NCI-H2171 (cell line): ENCODE measurements at regions not wholly inside any gene's neighbourhood (a gene's known extent, or its start where the extent isn't known, plus 50 kb on each side); places are given as distances from the start of the nearest gene placed in this dataset.
"Not testable (repeated sequence)": the region's sequence is repeated elsewhere in the genome, so short reads cannot be mapped to it uniquely, and the experiment has no call there.

Experiments used
- DNase-seq: peaks from one replicate; lab custom pipeline; 2025; lab: John Stamatoyannopoulos, UW

DNA sequence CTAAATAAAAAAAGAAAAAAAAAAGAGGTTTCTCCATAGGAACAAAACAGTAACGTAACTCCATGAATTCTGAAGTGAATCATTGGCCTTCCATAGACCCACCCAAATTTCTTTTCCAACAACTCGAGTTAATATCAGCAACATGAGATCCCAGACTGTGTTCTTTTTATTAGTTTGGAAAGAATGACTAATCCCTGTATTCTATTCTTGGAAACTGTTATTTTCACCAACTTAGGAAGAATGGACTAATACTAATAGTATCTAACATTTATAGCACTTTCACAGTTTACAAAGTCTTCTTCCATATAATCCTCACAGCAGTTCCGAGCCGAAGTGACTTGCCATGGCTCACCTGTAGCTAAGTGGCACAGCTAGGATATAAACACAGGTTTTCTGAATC is 72.7 kb upstream of the SLC4A7 start:
- DNase-seq = no peak

DNA sequence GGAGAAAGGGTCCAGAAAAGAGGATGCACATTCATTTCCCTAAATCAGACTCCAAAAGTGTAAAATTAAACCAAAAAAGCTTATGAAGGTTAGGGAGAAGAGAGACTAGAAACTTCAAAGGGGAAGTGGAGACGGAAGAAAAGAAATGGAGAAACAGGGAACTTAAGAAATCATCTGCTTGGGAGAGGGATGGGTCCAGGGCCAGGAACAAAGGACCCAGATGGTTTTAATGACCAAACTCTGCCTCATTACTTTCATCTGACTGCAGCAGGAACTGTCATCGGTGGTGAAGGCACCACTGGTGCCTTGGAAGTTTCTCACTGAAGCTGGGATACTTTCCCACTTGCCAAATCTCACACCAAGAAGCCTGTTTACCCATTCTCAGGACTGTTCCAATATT is 70.5 kb upstream of the SLC4A7 start:
- DNase-seq = no peak

DNA sequence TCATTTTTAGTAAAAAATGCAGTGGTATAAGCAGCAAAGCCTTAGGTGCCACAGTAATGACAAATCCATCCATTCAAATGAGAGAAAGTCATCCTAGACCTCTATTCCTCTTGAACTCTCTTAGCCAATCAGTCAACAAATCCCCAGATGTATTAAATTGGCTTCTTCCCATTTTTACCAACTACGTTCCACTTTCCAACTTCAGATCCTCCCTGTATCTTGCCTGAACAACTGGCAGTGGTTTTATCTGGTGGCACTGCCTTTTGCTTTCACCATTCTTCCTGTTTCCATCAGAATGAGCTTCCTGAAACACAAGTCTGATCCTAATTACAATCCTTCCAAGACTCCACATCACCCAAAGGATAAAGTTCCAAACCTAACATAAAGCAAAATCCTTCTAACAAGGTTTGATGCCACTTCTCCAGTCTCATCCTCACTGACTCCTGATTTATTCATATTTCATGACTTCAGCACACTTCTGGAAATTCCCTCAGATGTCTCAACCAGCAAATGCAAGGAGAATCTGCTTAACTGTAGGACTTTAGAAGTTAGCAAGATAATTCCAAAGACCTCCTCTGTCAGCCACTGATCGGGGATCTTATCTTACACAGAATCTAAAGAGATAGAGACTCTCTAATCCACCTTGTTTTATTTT is 69.8 kb upstream of the SLC4A7 start:
- no peak for DNase-seq

DNA sequence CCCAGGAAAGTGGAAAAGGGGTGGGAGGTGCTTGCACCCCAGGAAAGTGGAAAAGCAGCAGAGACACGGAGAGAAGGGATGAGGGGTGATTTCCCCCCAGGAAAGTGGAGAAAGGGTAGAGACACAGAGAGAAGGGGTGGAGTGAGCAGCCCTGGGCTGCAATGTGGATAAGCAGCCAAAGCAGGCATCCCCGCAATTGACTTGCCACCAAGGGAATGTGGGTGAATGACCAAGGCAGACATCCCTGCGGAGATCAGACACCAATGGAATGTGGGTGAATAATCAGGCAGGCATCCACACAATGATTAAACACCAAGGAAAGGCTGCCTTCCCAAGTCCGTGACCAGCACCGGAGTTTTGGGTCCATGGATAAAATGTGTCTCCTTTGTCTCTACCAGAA is 68.5 kb upstream of the SLC4A7 start:
- not testable (repeated sequence) for DNase-seq

DNA sequence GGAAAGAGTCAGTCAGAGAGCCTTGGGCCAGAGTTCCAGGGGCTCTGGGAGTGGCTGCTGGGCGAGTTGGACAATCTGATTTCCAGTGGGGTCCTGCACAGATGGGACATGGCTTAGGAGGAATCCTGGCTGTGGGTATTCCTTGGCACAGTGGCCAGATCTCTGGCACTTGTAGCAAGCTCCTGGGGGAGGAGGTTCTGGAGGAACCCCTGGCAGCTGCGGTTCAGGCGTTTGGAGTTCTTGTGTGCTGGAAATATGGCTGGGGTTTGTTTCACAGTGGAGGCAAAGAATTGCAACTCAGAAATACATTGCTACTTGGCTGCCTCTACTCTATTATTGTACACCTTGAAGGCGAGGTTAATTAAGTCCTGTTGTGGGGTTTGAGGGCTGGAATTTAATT is 67.2 kb upstream of the SLC4A7 start:
- DNase-seq = not testable (repeated sequence)

DNA sequence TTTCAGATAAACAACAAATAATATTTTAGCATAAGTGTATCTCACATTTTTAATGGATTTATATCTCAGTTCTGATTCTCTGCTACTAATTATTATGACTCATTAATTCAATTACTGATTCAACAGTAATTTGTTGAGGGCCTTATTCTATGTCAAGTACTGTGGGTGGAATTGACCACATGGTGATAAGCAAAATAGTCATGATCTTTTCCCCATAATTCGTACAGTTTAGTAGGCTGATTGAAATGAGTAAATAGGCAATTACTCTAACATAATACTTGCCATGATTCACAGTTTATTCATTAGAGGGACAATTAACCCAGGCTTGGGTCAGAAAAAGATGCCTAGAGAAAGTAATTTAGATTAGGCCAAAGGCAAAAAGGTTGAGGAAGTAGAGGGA is 60.9 kb upstream of the SLC4A7 start:
- DNase-seq = no peak

DNA sequence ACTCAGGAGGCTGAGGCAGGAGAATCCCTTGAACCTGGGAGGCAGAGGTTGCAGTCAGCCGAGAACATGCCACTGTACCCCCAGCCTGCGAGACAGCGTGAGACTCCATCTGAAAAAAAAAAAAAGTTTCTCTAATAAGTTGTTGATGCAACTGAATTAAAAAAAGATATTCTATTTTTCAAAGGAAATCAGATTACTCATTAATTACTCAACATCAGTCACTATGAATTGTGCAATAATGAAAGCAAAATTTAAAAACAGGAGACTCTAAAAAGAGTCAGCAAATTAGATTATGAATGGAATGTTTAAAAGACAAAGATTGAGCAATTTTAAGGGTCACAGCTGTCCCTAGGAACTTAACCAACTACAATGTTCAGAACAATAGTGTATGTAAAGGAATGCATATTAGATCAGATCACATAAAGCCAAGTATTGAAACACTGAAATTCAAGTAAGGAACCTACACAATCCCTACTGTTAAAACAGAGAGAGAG is 60.2 kb upstream of the SLC4A7 start:
- no peak for DNase-seq

DNA sequence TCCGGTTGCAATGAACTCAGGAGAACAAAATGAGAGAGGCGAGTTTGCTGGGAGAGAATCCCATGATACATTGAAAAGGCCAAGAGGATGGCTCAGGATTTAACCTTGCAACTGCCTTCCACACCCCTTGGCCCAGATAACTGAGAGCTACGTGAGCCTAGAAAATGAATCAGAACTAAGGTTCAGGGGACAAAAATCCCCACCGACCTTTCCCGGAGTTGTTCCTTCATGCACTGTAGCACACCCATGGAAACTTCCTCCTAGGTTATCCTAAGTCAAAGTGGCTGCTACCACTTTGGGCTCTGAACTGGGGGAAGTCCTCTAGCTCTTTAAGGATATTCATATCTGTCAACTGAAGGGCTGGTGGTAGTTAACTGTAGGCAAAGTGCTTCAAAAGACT is 58.3 kb upstream of the SLC4A7 start:
- DNase-seq = no peak

DNA sequence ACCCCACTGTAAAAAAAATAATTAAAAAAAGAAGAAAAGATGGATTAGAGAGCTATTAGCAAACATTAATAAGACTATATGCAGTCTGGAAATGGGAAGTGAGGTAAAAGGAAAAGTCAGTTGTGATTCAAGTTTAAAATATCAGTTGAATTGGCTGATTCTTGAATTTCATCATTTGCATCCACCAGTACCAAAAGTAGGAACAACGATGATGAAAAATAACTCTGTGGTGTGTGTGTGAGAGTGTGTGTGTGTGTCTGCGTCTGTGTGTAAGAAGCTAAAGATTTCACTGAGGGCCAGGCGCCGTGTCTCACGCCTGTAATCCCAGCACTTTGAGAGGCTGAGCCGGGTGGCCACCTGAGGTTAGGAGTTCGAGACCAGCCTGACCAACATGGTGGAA is 56.0 kb upstream of the SLC4A7 start:
- DNase-seq = no peak

DNA sequence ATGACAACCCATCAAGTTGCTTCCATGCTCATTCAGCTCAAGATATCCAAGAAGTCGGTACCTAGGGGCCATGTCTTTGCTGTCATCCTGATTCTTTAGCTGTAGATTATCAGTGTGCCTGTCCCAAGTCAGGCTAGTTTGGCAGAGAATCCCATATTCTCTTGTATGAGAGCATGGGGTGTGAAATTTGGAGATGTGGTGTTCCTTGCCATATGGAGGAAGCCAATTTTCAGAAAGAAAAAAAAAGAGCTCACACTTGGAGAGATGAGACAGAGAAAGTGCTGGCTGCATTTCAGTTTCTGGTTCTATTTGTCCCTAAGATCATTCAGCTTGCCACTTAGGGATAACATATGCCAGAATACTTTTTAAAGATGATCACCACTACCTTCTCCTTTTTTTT is 52.3 kb upstream of the SLC4A7 start:
- no peak for DNase-seq

DNA sequence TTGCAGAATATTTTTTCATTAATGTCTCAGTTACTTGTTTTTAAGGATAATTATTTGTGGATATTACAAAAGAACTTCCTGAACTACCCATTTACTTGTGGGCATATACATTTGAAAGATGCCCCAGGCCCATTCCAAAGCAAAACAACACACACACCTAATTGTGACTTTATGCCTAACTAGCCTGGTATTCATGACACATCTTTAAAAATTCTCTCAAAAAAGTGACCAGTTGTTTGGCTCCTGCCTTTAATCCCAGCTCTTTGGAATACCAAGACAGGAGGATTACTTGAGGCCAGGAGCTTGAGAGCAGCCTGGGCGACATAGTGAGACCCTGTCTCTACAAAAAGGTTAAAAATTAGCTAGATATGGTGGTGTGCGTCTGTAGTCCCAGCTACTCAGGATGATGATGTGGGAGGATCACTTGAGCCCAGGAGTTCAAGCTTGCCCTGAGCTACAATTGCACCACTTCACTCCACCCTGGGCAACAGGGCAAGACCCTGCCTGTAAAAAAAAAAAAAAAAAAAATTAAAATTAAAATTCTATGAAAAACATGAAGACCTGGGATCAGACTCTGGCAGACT is 51.7 kb upstream of the SLC4A7 start:
- DNase-seq = no peak

DNA sequence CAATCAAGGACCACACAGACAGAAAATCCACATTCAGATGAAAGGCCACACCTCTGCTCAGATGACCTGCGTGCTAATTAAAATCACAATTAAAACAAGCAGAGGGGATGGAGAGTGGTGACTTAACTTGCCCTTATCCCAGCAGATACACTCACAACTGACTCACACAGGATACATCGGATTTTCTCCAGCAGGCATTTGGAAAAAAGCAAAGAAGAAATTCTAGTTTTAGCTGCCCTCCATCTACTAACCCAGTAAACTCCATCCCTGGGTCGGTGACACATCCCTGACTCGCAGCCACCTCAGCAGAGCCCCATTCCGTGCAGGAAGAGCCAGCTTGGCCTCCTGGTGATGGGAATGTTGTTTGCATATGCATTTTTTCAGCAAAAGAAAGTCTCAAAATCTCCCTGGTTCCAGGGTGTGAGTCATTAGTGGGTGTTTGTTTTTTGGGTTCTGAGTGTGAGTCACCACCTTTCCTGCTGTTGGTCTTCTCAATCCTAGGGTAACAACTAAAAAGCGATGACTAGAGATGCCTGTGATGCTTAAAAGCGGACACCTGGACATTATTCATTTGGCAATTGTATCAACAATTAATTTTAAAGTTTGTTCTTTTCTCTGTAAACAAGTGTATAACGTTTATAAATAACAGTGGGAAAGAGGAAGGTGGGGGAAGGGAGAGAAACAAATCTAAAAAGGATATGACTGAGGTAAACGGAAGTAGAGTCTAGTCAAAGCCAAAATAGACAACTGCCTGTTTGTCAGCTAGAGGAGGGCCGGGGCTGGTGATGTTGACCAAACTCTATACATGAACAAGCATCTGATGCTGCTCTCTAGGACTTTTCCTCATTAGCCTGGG is 49.8 kb upstream of the SLC4A7 start:
- DNase-seq = no peak
